ENCODE measurements at regions not wholly inside any gene's neighbourhood (a gene's known extent, or its start where the extent isn't known, plus 50 kb on each side); places are given as distances from the start of the nearest gene placed in this dataset.
"Not testable (repeated sequence)": the region's sequence is repeated elsewhere in the genome, so short reads cannot be mapped to it uniquely, and the experiment has no call there.

DNA sequence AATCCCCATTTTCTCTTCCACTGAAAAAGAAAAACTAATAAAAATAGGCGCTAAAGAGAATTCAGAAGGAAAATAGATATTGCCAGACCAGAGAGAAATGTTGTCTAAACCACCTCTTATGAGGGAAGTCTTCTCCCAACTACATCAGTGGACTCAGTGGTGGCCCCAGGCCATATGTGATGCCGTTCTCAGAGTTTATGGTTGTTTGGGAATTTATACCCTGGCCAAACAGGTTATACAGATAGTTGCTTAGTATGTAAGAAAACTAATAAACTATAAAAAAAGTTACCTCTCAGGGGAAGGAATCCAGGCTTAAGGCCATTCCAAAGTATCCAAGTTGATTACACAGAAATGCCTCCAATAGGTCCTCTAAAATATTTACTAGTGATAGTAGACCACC is 103.4 kb upstream of the RBM19 start:
- H3K36me3 ChIP-seq: no peaks in the 10 kb centered on the region
- H3K27ac ChIP-seq: no peak overlapping the region
- TF ChIP-seq, protein P1, sequence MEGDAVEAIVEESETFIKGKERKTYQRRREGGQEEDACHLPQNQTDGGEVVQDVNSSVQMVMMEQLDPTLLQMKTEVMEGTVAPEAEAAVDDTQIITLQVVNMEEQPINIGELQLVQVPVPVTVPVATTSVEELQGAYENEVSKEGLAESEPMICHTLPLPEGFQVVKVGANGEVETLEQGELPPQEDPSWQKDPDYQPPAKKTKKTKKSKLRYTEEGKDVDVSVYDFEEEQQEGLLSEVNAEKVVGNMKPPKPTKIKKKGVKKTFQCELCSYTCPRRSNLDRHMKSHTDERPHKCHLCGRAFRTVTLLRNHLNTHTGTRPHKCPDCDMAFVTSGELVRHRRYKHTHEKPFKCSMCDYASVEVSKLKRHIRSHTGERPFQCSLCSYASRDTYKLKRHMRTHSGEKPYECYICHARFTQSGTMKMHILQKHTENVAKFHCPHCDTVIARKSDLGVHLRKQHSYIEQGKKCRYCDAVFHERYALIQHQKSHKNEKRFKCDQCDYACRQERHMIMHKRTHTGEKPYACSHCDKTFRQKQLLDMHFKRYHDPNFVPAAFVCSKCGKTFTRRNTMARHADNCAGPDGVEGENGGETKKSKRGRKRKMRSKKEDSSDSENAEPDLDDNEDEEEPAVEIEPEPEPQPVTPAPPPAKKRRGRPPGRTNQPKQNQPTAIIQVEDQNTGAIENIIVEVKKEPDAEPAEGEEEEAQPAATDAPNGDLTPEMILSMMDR (IDR thresholded peaks at IDR 0.05): no peak
- intact Hi-C loops (cut with DNase I): no loop called here
- H3K27me3 ChIP-seq (ENCODE audit: low read depth): no peaks in the 10 kb centered on the region
- no peaks in the 10 kb centered on the region for H3K4me1 ChIP-seq
- no peaks in the 10 kb centered on the region for H3K9me3 ChIP-seq
- ATAC-seq (no peak), DNase-seq (no peak)
- H3K4me3 ChIP-seq: no peak overlapping the region

DNA sequence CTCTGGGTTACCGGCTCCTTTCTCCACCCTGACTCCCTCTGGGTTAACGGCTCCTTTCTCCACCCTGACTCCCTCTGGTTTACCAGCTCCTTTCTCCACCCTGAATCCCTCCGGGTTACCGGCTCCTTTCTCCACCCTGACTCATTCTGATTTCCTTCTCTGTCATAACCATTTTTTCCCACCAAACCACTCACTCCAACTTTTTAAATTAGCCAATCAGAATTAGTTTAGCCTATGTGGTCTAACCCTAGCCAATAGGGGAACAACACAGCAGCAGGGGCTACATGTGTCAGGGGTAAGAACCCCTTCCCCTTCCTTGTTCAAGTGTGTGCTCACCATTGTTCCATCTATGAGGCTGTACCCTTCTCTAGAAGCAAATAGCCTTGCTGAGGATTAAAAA is 98.4 kb upstream of the RBM19 start:
- no peak for ATAC-seq

DNA sequence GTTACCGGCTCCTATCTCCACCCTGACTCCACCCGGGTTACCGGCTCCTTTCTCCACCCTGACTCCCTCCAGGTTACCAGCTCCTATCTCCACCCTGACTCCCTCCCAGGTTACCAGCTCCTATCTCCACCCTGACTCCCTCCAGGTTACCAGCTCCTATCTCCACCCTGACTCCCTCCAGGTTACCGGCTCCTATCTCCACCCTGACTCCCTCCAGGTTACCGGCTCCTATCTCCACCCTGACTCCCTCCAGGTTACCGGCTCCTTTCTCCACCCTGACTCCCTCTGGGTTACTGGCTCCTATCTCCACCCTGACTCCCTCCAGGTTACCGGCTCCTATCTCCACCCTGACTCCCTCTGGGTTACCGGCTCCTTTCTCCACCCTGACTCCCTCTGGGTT is 97.9 kb upstream of the RBM19 start:
- H3K27me3 ChIP-seq (ENCODE audit: low read depth); H3K4me3 ChIP-seq; H3K9me3 ChIP-seq; H3K36me3 ChIP-seq; H3K4me1 ChIP-seq; DNase-seq; intact Hi-C loops (cut with DNase I); H3K27ac ChIP-seq; ATAC-seq: not testable (repeated sequence)

More for the DNA sequence above, 98.4 kb upstream of the RBM19 start:
- Histone ChIP-seq H3K27ac (no peak overlapping the region), H3K9me3 (no peaks in the 10 kb centered on the region), H3K27me3 (ENCODE audit: low read depth) (no peaks in the 10 kb centered on the region), H3K4me3 (no peak overlapping the region), H3K36me3 (no peaks in the 10 kb centered on the region), H3K4me1 (no peaks in the 10 kb centered on the region)
- DNase-seq: no peak
- intact Hi-C loops (cut with DNase I): no loop called here
- TF ChIP-seq, protein P1 (IDR thresholded peaks at IDR 0.05): no peak

DNA sequence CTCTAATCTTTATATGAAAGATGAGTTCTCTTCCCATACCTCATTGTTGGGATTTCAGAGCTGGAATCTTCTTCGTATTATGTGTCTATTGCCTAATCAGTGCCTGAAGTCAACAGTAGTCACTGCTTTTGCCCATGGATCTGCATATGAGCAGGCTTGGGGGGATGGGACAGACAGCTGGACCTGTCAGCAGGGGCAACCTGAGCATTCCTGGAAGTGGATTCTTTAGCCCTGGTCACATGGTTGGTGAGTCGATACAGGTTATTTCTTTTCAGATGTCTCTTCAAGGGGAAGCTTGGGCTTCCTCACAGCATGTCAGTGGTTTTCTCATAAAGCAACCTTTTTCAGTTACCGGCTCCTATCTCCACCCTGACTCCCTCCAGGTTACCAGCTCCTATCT is 97.3 kb upstream of the RBM19 start:
- DNase-seq (no peak), ATAC-seq (no peak)
- H3K4me1 ChIP-seq: no peaks in the 10 kb centered on the region
- no peaks in the 10 kb centered on the region for H3K36me3 ChIP-seq
- H3K4me3 ChIP-seq: no peak overlapping the region
- H3K27ac ChIP-seq: no peak overlapping the region
- no peaks in the 10 kb centered on the region for H3K9me3 ChIP-seq
- TF ChIP-seq, protein P1 (IDR thresholded peaks at IDR 0.05): no peak
- no peaks in the 10 kb centered on the region for H3K27me3 ChIP-seq (ENCODE audit: low read depth)
- intact Hi-C loops (cut with DNase I): no loop called here

DNA sequence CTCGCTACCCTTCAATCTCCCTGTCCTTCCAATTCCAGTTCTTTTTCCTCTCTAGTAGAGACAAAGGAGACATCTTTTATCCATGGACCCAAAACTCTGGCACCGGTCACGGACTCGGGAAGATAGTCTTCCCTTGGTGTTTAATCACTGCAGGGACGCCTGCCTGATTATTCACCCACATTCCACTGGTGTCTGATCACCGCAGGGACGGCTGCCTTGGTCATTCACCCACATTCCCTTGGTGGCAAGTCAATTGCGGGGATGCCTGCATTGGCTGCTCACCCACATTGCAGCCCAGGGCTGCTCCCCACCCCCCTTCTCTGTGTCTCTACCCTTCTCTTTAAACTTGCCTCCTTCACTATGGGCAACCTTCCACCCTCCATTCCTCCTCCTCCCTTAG is 90.2 kb upstream of the RBM19 start:
- ATAC-seq; intact Hi-C loops (cut with DNase I); H3K27me3 ChIP-seq (ENCODE audit: low read depth); H3K4me1 ChIP-seq; H3K4me3 ChIP-seq; H3K9me3 ChIP-seq; H3K27ac ChIP-seq; H3K36me3 ChIP-seq; DNase-seq: not testable (repeated sequence)

DNA sequence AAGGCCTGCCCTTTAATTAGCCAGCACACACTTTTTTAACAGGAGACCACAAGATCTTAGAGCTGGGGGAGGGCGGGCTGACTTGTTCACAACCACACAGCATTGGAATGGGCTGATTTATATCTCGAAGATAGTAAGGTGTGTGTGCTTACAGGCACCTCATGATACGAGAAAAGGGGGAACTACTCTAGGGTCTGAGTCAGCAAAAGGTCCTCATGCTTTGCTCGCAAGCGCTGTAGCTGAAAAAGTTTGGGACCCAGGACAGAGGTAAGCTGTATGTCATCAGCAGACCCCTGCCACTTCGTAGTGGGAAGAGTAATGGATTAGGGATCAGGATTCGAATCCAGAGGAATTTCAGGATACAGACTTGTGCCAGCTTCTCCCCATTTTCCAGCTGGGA is 88.9 kb upstream of the RBM19 start:
- H3K4me3 ChIP-seq: no peak overlapping the region
- H3K27me3 ChIP-seq (ENCODE audit: low read depth): no peaks in the 10 kb centered on the region
- ATAC-seq (no peak), DNase-seq (no peak)
- intact Hi-C loops (cut with DNase I): no loop called here
- no peaks in the 10 kb centered on the region for H3K4me1 ChIP-seq
- TF ChIP-seq, protein P1 (IDR thresholded peaks at IDR 0.05): no peak
- no peaks in the 10 kb centered on the region for H3K9me3 ChIP-seq
- H3K27ac ChIP-seq: no peak overlapping the region
- H3K36me3 ChIP-seq: no peaks in the 10 kb centered on the region

Measured in lower lobe of right lung (tissue), 2 donors.